ENCODE measurements at regions not wholly inside any gene's neighbourhood (a gene's known extent, or its start where the extent isn't known, plus 50 kb on each side); places are given as distances from the start of the nearest gene placed in this dataset.

DNA sequence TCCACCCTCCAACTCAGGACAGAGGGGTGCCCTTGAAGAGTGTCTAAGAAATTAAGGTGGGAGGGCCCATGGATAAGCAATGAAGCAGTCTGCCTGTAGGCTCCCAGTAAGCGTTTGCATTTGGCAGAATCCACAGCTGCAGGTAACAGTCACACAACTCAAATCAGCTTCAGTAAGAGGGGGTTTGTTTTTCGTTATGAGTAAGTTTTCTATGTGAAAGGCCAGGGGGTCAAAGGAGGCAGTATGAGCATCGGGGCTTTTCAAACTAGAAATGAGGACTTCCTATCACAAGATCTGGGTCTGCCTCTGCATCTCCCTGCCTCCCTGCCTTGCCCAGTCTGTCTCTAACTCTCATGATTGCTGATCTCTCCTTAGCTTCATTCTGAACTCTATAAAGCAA lies 128.1 kb upstream of the CCL2 start:
- Histone ChIP-seq H3K27me3 (peaks cover 9% of the 10 kb centered on the region), H3K27ac (no peak overlapping the region), H3K36me3 (no peaks in the 10 kb centered on the region), H3K4me1 (no peaks in the 10 kb centered on the region), H3K4me3 (no peak overlapping the region), H3K9me3 (no peaks in the 10 kb centered on the region)
- intact Hi-C loops (cut with DNase I; ENCODE audit: low total_unique reads), result no loop called here
- 42% methylated on average over 3 of the region's 3 CpGs; no CpG with 5 or more reads in 1 of the 2 donors for WGBS, 2 donors (ENCODE audit: low coverage in 1 of 2)
- in situ Hi-C loops (cut with MboI; ENCODE audit: low pct_ligation_motif_present in 1 of 4, low pct_unique_long_range_greater_than_20kb in 1 of 4, low sequenced_read_pairs in 3 of 4), result loop anchor here (25.0 kb wide), 3 partner anchors 90 to 340 kb away; no protein-coding TSS in a partner anchor
- TF ChIP-seq EP300 (IDR thresholded peaks at IDR 0.05; ENCODE audit: low read depth), result no peak
- DNase-seq, result no peak

DNA sequence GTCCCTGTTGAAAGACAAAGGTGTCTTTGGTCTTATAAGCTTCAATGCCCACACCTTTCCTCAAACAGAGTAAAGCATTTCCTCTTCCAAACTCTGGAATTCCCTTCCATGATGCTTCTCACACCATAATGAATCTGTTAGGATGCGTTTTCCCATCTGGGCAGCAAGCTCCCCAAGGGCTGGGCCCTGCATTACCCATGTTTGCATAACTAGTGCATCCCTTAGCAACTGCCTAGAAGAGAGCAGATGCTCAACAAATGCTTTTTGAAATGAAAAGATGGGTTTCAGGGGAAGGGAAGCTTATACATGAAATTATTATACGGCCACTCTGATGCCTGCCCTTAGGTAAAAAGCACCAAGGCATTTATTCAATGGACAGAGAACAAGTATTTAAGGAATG lies 124.5 kb upstream of the CCL2 start:
- TF ChIP-seq, protein P1, sequence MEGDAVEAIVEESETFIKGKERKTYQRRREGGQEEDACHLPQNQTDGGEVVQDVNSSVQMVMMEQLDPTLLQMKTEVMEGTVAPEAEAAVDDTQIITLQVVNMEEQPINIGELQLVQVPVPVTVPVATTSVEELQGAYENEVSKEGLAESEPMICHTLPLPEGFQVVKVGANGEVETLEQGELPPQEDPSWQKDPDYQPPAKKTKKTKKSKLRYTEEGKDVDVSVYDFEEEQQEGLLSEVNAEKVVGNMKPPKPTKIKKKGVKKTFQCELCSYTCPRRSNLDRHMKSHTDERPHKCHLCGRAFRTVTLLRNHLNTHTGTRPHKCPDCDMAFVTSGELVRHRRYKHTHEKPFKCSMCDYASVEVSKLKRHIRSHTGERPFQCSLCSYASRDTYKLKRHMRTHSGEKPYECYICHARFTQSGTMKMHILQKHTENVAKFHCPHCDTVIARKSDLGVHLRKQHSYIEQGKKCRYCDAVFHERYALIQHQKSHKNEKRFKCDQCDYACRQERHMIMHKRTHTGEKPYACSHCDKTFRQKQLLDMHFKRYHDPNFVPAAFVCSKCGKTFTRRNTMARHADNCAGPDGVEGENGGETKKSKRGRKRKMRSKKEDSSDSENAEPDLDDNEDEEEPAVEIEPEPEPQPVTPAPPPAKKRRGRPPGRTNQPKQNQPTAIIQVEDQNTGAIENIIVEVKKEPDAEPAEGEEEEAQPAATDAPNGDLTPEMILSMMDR (IDR thresholded peaks at IDR 0.05), result no peak
- TF ChIP-seq EP300 (IDR thresholded peaks at IDR 0.05; ENCODE audit: low read depth), result no peak
- no peak for TF ChIP-seq POLR2AphosphoS5 (IDR thresholded peaks at IDR 0.05)
- no peak for TF ChIP-seq POLR2A (IDR thresholded peaks at IDR 0.05)
- Histone ChIP-seq H3K36me3 (no peaks in the 10 kb centered on the region), H3K27me3 (no peaks in the 10 kb centered on the region), H3K4me3 (no peak overlapping the region), H3K4me1 (no peaks in the 10 kb centered on the region), H3K9me3 (no peaks in the 10 kb centered on the region), H3K27ac (no peak overlapping the region)
- WGBS, 2 donors (ENCODE audit: low coverage in 1 of 2), result 57 to 58% methylated on average over 2 of the region's 2 CpGs
- in situ Hi-C loops (cut with MboI; ENCODE audit: low pct_ligation_motif_present in 1 of 4, low pct_unique_long_range_greater_than_20kb in 1 of 4, low sequenced_read_pairs in 3 of 4) (loop anchor here (25.0 kb wide), 3 partner anchors 93 to 343 kb away; no protein-coding TSS in a partner anchor), intact Hi-C loops (cut with DNase I; ENCODE audit: low total_unique reads) (no loop called here)
- DNase-seq, result no peak

- H3K9me3 ChIP-seq, result no peaks in the 10 kb centered on the region
- no peak overlapping the region for H3K4me3 ChIP-seq
- no peaks in the 10 kb centered on the region for H3K36me3 ChIP-seq
- no peak for TF ChIP-seq POLR2AphosphoS5 (IDR thresholded peaks at IDR 0.05)
- no peak for TF ChIP-seq EP300 (IDR thresholded peaks at IDR 0.05; ENCODE audit: low read depth)
- TF ChIP-seq POLR2A (IDR thresholded peaks at IDR 0.05), result no peak
- TF ChIP-seq, protein P1 (IDR thresholded peaks at IDR 0.05), result no peak
- in situ Hi-C loops (cut with MboI; ENCODE audit: low pct_ligation_motif_present in 1 of 4, low pct_unique_long_range_greater_than_20kb in 1 of 4, low sequenced_read_pairs in 3 of 4), result loop anchor here (25.0 kb wide), 3 partner anchors 94 to 344 kb away; no protein-coding TSS in a partner anchor
- no peak for DNase-seq
- H3K4me1 ChIP-seq, result no peaks in the 10 kb centered on the region
- intact Hi-C loops (cut with DNase I; ENCODE audit: low total_unique reads), result no loop called here
- WGBS, 2 donors (ENCODE audit: low coverage in 1 of 2), result 72% methylated on average over 3 of the region's 3 CpGs; no CpG with 5 or more reads in 1 of the 2 donors
- no peak overlapping the region for H3K27ac ChIP-seq
- H3K27me3 ChIP-seq, result no peaks in the 10 kb centered on the region
Observed at GRCh38 chr17:34131386-34131785, 123.7 kb upstream of the CCL2 start.

DNA sequence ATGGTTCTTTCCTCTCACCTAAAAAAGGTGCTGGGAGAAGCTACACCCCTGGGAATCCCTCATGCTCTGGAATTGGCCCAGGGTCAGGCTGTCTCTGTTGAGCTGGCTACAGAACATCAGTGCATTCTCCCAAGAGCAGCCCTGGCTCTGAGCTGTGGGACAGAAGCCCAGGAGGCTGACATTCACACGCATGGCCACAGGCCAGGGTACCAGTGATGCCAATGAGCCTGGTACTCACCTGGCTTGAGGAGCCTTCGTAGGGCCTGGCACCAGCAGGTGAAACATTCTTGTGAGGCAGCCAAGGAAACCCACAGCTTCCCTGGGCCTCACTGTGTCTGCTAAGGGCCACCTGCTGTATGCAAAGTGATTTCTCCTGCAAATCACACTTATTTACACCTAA lies 121.7 kb upstream of the CCL2 start:
- Histone ChIP-seq H3K27ac (no peak overlapping the region), H3K4me1 (no peaks in the 10 kb centered on the region), H3K36me3 (no peaks in the 10 kb centered on the region), H3K27me3 (no peaks in the 10 kb centered on the region), H3K4me3 (no peak overlapping the region), H3K9me3 (no peaks in the 10 kb centered on the region)
- in situ Hi-C loops (cut with MboI; ENCODE audit: low pct_ligation_motif_present in 1 of 4, low pct_unique_long_range_greater_than_20kb in 1 of 4, low sequenced_read_pairs in 3 of 4), result loop anchor here (25.0 kb wide), 3 partner anchors 96 to 346 kb away; no protein-coding TSS in a partner anchor
- intact Hi-C loops (cut with DNase I; ENCODE audit: low total_unique reads), result no loop called here
- no peak for TF ChIP-seq EP300 (IDR thresholded peaks at IDR 0.05; ENCODE audit: low read depth)
- no peak for TF ChIP-seq POLR2A (IDR thresholded peaks at IDR 0.05)
- TF ChIP-seq POLR2AphosphoS5 (IDR thresholded peaks at IDR 0.05), result no peak
- TF ChIP-seq, protein P1 (IDR thresholded peaks at IDR 0.05), result no peak
- WGBS, 2 donors (ENCODE audit: low coverage in 1 of 2), result 80% methylated on average over 1 of the region's 2 CpGs; no CpG with 5 or more reads in 1 of the 2 donors
- no peak for DNase-seq

GRCh38 chr17:34135841-34136240 lies 119.2 kb upstream of the CCL2 start:
- intact Hi-C loops (cut with DNase I; ENCODE audit: low total_unique reads) (no loop called here), in situ Hi-C loops (cut with MboI; ENCODE audit: low pct_ligation_motif_present in 1 of 4, low pct_unique_long_range_greater_than_20kb in 1 of 4, low sequenced_read_pairs in 3 of 4) (loop anchor here (25.0 kb wide), 3 partner anchors 99 to 349 kb away; no protein-coding TSS in a partner anchor)
- TF ChIP-seq EP300 (IDR thresholded peaks at IDR 0.05; ENCODE audit: low read depth), result no peak
- TF ChIP-seq POLR2A (IDR thresholded peaks at IDR 0.05), result no peak
- TF ChIP-seq POLR2AphosphoS5 (IDR thresholded peaks at IDR 0.05), result no peak
- TF ChIP-seq, protein P1 (IDR thresholded peaks at IDR 0.05), result no peak
- Histone ChIP-seq H3K4me1 (no peaks in the 10 kb centered on the region), H3K27ac (no peak overlapping the region), H3K36me3 (no peaks in the 10 kb centered on the region), H3K4me3 (no peak overlapping the region), H3K27me3 (no peaks in the 10 kb centered on the region), H3K9me3 (no peaks in the 10 kb centered on the region)
- 33 to 45% methylated on average over 1 to 2 of the region's 2 CpGs for WGBS, 2 donors (ENCODE audit: low coverage in 1 of 2)
- DNase-seq, result no peak

Data from transverse colon (tissue), 4 donors.